K562 (cell line): ENCODE measurements at regions not wholly inside any gene's neighbourhood (a gene's known extent, or its start where the extent isn't known, plus 50 kb on each side); places are given as distances from the start of the nearest gene placed in this dataset.

Experiments
- TF ChIP-seq, protein P1 (sequence below), 2 experiments: fragments of 450-650 bp in 1 of 2; sonication (generic) in 1 of 2; formaldehyde crosslinking in 1 of 2; IDR thresholded peaks; 2 replicates each; pipeline versions ENCODE4 v1.7.1 to v1.9.0; 2016 to 2022; ENCODE audit warnings: inconsistent platforms in 1 of 2, mild to moderate bottlenecking in 1 of 2, missing genetic modification reagents in 1 of 2

DNA sequence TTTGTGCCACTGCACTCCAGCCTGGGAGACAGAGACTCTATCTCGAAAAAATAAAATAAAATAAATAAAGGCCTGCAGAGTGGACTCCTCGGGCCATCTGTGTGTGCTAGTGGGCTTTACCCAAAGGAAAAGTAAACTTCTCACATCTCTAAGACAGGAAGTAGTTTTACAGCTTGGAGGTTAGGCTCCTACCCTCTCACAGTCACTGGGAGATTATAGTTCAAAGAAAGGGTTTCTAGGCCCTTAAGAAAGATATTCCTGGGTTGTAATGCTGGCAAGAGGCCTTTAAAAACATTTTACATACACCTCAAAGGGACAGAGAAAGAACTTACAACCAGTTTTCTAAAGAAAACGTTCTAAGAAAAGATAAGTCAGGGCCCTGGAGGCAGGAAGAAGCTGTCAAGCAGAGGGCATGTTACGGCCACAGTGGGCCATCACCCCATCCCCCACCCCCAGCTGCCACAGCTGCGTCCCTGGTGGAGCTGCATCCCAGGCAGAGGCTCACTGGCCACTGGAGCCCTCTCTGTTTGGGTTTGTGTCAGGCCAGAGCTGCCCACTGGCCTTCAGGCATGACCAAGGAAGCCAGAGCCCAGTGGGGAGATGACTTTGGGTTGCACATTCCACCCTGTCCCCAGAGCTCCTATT lies 78.1 kb upstream of the CDK20 start (continued):
- TF ChIP-seq, protein P1, sequence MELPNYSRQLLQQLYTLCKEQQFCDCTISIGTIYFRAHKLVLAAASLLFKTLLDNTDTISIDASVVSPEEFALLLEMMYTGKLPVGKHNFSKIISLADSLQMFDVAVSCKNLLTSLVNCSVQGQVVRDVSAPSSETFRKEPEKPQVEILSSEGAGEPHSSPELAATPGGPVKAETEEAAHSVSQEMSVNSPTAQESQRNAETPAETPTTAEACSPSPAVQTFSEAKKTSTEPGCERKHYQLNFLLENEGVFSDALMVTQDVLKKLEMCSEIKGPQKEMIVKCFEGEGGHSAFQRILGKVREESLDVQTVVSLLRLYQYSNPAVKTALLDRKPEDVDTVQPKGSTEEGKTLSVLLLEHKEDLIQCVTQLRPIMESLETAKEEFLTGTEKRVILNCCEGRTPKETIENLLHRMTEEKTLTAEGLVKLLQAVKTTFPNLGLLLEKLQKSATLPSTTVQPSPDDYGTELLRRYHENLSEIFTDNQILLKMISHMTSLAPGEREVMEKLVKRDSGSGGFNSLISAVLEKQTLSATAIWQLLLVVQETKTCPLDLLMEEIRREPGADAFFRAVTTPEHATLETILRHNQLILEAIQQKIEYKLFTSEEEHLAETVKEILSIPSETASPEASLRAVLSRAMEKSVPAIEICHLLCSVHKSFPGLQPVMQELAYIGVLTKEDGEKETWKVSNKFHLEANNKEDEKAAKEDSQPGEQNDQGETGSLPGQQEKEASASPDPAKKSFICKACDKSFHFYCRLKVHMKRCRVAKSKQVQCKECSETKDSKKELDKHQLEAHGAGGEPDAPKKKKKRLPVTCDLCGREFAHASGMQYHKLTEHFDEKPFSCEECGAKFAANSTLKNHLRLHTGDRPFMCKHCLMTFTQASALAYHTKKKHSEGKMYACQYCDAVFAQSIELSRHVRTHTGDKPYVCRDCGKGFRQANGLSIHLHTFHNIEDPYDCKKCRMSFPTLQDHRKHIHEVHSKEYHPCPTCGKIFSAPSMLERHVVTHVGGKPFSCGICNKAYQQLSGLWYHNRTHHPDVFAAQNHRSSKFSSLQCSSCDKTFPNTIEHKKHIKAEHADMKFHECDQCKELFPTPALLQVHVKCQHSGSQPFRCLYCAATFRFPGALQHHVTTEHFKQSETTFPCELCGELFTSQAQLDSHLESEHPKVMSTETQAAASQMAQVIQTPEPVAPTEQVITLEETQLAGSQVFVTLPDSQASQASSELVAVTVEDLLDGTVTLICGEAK (IDR thresholded peaks at IDR 0.05): no peak
- TF ChIP-seq, protein P1 (CRISPR knock-in tag; IDR thresholded peaks at IDR 0.05): no peak
